SU-DHL-6 (cell line): ENCODE measurements at regions not wholly inside any gene's neighbourhood (a gene's known extent, or its start where the extent isn't known, plus 50 kb on each side); places are given as distances from the start of the nearest gene placed in this dataset.

Source experiments
- CTCF ChIP-seq: fragments of 200-600 bp; sonication (generic); IDR thresholded peaks from one replicate; pipeline ENCODE4 v1.5.1; 2017; ENCODE audit warnings: antibody characterized with exemption, mild to moderate bottlenecking, low read length, moderate library complexity; ENCODE audit not compliant: insufficient read depth, poor library complexity, severe bottlenecking
- EZH2phosphoT487 ChIP-seq: fragments of 200-600 bp; sonication (generic), shearing (Covaris generic); conservative IDR thresholded peaks from 2 replicates; pipeline ENCODE4 v1.6.1; 2018; ENCODE audit warnings: mild to moderate bottlenecking, antibody characterized with exemption, low read length, moderate library complexity, mixed read lengths

- no peak for TF ChIP-seq CTCF
- TF ChIP-seq EZH2phosphoT487 = no peak
Measured at GRCh38 chr17:12519956-12520594, 145.6 kb upstream of the MYOCD start.
